IPS-NIHi7 (cell line): ENCODE measurements at regions not wholly inside any gene's neighbourhood (a gene's known extent, or its start where the extent isn't known, plus 50 kb on each side); places are given as distances from the start of the nearest gene placed in this dataset.
"Not testable (repeated sequence)": the region's sequence is repeated elsewhere in the genome, so short reads cannot be mapped to it uniquely, and the experiment has no call there.

ENCODE experiments used
- DNase-seq: peaks from one replicate; pipeline ENCODE4 v3.0.0; 2012; ENCODE audit warnings: mixed read lengths; ENCODE audit errors: extremely low spot score

DNA sequence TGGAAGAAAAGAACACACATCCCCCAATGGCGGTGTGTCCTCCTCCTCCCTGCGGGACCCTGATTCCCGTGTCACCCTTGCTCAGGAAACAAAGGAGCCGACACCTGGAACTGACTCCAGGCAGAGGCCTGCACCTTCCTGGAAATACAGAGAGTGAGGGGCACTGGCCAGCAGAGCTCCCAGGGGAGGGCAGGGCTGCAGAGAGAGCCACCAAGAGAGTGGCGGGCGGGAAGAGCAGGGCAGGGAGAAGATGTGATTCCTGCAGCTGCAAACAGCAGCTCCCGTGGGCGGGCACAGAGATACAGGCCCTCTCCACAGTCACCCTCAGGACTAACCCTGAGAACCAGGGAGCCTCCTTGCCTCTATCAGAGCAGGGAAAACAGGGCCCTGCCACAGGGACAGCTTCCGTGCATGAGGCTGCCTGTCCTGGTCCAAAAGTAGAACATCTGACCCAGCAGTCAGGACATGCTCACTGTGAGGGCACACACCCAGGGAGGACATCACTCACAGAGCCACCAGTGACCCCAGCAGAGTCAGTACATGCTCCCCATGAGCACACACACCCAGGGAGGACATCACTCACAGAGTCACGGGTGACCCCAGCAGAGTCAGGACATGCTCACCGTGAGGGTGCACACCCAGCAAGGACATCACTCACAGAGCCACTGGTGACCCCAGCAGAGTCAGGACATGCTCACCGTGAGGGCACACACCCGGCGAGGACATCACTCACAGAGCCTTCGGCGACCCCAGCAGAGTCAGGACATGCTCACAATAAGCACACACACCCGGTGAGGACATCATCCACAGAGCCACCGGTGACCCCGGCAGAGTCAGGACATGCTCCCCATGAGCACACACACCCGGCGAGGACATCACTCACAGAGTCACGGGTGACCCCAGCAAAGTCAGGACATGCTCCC is 193.1 kb downstream of the DLL1 start:
- DNase-seq: no peak

DNA sequence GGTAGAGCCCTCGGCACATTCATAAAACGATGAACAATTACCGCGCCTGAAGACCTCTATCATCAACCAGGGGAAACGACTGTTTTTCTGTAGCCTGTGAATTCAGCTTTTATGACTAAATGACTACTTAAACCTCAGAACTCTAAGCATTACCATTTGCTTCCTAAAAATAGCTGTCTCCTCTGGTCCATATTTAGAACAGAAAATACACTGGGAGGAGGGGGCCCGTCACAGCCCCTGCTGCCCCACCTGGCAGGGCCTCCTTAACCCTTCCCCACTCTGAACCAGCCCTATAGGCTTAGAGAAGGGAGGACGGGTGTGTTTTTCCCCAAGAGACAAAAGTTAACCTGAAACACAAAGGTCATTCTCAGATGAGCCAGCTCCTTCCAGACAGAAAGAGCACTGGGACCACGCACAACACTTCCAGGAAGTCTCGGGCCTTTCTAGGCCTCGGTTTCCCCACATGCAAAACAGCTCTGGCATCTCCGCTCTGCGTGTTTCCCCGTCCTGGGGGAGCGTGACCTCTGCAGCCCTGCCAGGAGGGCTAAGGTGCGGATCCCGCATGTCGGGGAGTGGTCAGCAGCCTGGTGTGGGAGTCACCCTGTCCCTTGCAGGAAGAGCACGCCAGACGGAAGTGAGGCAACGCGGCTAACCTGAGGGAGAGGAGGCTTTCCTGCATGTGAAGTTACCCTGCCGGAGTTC is 193.9 kb downstream of the DLL1 start:
- no peak for DNase-seq

DNA sequence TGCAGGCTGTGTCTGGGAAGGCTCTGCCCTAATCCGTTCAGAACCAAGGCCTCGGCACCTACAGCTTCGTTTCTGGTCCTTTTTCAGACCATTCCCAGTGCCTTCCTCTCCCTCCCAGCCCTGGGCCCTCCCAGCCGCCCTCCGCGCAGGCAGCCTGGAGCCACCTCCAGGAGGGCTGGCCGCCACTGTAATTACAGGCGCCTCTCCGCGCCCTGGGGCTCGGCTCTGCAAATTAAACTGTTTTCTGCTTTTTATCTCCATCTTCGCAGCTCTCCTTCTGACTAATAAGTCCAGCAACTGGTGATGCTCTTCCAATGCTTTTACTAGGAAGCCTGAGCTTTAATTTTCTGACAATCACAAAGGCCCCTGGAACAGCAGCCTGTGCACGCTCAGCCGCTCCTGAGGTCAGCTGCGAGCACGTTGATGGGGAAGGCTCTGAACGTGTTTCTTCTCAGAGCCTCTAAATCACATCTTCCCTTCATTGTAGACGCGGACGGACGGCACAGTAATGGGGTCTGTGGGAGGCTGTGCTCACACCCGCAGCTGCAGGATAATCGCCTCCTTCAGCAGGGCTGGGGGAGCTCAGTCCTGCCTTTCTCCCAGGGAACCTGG is 194.6 kb downstream of the DLL1 start:
- no peak for DNase-seq

DNA sequence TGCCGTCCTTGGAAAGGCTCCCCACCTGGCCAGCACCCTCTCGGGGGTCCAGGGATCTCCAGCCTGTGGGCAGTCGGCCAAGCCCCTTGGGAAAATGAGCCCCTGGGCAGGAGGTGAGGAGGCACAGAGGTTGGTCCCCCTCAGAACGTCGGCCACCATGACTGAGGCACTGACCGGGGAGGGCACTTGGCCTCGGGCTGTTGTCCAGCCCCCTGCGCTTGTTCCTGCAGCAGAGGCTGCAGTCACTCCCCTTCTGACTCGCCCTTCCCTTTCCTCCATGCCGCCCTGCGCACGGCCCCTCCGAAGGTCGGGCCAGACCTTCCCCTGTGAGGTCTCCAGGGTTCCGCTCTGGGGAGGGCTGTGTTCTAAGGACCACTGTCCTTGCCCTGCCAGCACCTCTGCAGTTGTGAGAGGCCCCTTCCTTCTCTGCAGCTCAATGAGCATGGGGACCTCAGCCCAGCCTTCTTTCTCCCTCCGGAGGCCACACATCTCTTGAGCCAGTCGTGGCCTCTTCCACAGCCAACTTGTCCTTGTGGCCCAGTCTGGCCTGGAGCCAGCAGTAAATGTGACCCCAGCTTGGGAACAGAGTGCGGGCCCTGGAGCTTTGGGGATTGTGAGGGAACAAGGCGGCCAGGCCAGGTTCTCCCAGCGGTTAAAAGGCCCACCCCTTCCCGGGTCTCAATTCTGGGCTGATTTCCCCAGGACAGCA is 195.5 kb downstream of the DLL1 start:
- DNase-seq: no peak

DNA sequence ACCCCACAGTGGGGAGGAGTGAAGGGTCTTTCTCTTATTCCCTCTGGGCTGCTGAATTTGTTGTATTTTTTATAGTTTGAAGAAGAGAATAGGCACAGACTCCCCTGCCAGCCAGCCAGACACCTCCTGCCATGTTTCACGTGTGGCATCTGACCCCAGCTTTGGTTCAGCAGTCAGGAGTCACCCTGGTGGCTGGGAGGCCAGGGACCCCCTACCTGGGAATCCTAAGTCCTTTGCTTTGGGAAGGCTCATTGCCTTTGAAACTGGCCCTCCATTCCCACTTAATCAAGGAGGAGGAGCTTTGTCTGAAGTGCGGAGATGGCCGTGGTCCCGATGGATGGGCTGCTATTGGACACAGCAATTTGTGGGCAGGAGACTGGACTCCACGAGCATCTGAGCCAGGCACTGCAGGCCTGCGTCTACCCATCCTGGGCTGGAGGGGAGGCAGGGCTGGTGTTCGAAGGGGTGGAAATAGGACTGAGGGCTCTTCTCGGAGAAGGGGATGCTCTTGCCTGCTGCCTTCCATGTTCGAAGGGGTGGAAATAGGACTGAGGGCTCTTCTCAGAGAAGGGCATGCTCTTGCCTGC is 196.1 kb downstream of the DLL1 start:
- no peak for DNase-seq

DNA sequence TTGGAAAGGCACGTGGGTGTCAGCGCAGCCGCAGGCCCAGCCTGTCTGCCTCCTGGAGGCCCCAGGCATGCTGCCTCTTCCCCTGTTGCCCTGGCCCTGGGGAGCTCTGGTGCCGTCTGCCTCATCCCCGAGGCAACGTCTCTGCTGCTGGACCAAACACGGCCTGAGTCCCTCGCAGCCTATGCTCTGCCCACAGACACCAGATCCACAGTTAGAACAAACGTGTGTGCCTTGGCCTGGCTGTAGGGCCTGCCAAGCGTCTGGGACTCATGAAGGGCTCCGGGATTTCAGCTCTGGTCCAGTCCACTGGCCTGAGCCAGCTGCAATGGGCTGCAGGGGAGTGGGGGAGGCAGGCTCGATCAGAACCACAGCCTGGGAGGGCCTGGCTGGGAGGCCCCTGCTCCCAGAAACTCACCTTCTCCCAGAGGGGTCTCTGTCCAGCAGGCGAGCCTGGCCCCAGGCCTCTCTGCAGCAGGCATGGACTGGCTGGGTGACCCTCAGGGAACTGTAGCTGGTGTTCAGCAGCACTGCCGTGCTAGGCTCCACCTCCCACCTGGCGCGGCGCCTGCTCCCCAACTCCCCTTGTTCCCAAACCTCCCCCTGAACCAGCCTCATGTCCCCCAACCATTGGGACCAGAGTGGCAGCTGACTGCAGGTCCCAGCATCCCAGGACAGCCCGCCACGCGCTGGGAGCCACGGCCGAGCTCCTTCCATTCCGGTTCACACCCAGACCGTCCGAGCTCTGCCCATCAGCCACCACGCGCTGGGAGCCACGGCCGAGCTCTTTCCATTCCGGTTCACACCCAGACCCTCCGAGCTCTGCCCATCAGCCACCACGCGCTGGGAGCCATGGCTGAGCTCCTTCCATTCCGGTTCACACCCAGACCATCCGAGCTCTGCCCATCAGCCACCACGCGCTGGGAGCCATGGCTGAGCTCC is 197.0 kb downstream of the DLL1 start:
- no peak for DNase-seq

DNA sequence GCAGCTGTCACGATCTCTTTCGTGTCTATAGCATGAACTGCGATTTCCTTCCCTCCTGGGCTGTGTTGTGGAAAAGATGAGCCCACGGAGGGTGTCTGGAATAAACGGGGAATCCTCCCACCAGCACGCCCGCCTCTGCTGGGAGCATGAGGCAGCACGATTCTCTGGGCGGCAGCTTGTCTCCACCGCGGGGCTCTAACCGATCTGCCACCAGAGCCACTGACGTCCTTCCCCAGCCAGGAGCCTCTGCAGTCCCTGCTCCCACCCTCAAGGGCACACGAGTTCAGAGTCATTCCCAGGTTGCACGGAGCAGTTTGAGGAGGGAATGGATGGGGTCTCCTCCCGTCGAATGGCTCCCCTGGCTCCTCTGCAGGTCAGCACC is 197.6 kb downstream of the DLL1 start:
- DNase-seq: no peak

DNA sequence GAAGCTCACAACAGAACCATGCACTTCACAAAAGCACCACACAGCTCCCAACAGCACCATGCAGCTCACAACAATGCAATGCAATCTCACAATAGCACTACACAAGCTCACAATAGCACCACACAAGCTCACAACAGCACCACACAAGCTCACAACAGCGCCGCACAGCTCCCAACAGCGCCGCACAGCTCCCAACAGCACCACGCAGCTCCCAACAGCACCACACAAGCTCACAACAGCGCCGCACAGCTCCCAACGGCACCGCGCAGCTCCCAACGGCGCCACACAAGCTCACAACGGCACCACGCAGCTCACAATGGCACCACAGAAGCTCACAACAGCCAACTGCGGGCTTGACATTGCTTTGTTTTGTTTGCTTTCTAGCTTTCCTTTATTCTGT is 198.1 kb downstream of the DLL1 start:
- DNase-seq: no peak

DNA sequence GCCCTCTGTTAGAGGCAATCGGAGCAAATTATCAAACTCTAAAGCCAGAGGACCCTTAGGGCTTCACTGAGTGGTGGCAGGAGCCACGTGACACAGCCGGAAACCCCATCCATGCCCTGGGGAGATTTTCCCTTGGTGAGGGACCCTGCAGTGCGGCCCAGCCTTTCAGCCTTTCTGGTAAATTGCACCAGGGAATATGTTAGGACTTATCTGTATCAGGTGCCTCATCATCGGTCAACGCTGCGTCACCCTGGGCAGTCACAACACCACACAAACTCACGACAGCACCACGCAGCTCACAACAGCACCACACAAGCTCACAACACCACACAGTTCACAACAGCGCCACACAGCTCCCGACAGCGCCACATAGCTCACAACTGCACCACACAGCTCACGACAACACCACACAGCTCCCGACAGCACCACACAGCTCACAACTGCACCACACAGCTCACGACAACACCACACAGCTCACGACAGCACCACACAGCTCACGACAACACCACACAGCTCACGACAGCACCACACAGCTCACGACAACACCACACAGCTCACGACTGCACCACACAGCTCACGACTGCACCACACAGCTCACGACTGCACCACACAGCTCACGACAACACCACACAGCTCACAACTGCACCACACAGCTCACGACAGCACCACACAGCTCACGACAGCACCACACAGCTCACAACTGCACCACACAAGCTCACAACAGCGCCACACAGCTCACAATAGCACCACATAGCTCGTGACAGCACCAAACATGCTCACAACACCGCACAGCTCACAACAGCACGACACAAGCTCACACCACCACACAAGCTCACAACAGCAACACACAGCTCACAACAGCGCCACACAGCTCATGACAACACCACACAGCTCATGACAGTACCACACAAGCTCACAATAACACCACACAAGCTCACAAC is 199.0 kb downstream of the DLL1 start:
- no peak for DNase-seq

DNA sequence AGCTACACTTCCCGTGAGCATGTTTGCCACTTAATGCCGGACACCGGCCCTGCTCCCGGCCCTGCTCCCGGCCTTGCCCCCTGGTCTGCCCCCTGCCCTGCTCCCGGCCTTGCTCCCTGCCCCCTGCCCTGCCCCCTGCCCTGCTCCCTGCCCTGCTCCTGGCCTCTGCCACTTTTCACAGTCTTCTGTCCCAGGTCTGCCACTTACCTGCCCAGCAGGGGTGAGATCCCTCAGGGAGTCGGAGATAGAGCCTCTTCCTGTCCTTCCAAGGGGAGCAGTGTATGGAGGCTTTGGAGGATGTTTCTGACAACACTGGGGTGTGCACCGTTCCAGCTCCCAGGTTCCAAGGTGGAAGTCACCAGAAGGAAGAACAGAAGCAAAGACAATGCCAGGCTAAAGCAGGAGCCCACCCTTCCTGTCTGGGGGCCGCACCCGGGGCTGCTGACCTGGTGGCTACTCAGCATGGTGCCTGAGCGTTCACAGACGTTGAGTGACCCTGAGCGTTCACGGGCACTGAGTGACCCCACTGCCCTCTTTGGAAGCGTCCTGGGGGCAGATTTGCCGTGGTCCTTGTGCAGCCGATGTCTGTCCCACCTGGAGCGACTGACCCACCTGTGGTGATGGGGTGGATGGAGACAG is 199.8 kb downstream of the DLL1 start:
- no peak for DNase-seq

DNA sequence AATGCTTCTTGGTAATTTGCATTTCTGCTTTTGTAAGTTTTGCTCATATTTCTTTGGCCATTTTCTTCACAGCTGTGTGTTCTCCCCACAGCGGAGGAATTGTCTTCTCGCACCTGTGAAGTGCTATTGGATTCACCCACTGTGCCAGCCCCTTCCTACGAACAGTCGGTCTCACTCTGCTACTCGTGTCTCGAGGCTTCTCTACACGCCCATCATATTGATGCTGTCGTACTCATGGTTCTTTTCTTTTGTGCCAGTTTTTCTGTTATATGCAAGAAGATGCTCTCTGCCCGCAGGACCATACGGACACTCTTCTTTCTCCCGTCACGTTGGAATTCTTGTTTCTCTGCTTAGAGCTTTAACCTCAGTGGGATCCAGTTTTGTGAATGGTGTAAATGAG is 200.3 kb downstream of the DLL1 start:
- DNase-seq: no peak

DNA sequence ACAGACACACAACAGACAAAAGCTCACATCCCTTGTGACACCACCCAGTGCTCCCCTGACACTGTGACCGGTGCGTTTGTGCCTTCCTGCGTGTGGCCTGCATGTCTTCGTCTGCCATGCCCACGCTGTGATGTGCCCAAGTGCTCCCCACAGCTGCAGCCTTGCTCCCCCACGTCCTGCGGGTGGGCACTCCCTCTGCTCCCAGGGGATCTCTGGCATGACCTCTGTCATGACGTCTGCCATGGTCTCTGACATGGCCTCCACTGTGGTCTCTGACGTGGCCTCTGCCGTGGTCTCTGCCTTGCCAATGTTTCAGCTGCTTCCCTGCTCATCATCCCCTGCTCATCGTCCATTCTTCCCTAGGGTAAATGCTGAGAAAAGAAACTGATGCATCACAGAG is 200.9 kb downstream of the DLL1 start:
- no peak for DNase-seq

DNA sequence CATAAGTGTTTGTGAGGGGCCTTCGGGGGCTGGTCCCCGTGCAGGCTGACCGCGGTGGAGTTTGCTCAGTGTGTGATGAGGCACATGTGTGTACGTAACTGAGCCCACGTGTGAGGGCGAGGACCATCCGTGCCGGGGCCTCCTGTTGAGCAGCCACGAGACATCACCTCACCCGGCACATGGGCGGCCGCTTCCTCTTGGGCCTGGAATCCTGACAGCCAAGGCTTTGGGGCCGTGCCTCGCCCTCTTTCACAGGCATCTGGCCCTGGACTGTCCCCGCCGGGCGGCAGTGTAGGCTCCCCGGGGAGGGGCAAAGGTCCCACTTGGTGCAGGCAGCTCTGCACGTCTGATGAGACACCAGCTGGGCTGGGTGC is 202.3 kb downstream of the DLL1 start:
- no peak for DNase-seq

DNA sequence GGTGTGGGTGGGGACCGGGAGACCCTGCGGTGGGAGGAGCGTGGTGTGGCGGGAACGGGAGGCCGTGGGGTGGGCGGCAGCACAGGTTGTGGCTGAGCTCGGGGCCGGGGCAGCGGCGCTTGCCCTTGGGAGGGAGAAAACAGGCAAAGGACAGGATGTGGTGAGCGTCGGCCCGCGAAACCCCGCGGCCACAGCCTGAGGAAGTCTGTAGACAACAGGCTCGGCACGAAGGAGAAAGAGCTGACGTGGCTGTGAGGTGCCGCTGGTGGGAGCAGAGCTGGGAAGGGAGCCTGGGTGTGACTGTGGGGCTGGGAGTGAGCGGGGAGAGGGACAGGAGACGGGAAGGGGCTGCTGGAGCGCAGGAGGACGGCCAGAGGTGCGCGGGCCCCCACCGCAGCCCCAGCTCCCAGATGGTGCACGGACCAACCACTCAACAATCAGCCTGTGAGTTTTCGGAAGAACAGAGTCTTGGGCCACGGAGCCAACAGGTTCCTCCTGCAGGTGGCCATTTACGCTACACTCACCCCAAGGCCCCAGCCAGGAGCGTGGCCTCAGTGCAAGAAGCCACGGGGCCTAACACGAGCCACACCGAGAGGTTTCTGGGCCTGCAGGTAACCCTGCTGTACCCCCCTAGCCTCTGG is 202.8 kb downstream of the DLL1 start:
- no peak for DNase-seq

DNA sequence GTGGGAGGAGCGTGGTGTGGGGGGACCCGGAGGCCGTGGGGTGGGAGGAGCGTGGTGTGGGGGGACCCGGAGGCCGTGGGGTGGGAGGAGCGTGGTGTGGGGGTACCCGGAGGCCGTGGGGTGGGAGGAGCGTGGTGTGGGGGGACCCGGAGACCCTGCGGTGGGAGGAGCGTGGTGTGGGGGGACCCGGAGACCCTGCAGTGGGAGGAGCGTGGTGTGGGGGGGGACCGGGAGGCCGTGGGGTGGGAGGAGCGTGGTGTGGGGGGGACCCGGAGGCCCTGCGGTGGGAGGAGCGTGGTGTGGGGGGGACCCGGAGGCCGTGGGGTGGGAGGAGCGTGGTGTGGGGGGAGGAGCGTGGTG is 203.5 kb downstream of the DLL1 start:
- DNase-seq: not testable (repeated sequence)

DNA sequence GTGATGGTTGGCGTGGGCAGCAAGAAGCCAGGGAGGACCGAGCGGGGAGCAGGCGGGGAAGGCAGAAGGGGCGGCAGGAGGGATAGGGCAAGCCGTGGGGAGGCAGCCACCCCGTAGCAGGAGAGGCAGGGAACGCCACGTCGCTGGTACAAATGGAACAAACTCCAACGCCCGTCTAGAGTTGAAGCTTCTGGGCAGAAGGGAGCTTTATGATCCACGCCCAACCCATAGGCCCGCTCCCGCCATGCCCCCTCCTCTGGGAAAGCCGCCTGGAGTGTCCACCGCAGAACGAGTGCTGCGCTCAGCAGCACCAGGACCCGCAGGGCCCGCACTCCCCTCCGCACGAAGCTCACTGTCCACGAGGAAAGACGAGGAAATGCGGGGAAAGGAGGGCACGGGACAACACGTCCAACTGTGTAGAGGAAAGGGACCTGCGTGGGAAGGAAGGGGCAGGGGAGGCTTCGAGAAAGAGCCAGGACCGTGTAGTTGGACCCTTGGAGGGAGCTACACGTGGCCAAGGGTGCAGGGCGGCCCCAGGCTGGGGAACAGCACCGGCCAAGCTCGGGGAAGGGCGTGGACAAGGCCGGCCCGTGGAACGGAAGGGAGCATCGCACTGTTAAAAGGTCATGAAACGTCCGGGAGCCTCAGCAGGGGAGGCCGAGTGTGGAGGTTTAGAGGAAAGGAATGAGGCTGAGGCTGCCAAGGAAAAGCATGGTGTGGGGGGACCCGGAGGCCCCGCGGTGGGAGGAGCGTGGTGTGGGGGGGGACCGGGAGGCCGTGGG is 204.0 kb downstream of the DLL1 start:
- DNase-seq: no peak

DNA sequence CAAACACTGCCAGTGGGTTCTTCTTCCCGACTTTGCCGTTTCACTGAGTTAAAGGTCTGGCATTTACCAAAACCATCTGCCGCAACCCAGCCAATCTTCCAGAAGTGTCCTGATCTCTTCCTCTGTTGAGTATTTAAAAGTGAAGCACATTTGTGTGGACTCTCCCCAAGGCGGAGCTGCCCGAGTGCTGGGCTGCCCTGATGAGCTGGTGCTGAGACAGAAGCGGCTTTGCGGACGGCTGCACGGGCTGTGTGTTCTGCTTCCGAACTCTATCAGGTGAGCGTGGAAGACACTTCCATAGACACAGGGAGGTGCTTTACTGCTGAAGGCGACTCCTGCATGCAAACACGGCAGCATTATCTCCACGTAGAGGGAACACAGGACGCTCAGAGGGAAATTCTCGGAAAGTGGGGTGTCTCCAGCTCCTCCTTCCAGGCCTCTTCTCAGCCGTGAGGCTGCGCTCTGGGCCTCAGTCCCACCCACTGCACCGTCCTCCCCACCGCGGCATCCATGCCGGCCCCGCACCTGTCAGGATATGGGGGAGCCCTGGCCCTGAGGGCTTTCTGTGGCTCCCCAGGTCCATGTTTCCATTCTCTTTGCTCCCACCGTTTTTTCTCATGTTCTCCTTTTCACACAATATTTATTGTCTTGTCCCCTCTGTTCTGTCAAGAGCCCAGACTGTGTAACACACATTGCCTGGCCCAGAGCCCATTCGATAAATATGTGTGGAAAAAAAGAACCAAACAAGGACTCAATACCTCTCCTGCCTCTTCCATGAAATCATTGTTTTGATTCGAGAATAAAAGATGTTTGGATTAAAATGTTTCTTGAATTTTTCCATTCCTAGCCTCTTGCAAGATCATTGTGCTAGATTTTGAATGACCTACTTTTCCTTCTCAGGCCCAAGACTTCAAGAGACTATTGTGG is 205.1 kb downstream of the DLL1 start:
- no peak for DNase-seq
